Endothelial cell of umbilical vein (primary cell): ENCODE measurements at regions not wholly inside any gene's neighbourhood (a gene's known extent, or its start where the extent isn't known, plus 50 kb on each side); places are given as distances from the start of the nearest gene placed in this dataset.

Source experiments
- BruUV-seq: library from RNA; stranded (reverse); fragments of 400-500 nt; replicated peaks from 2 replicates; lab custom pipeline; 2021; lab: Mats Ljungman, UMichigan
- CTCF ChIA-PET: fragments of 300-600, 350-600 bp; sonication (Branson Sonifier 250); formaldehyde crosslinking; loops from one replicate; lab custom pipeline; 2021; ENCODE audit warnings: antibody characterized with exemption, inconsistent platforms; lab: Charles Lee
- POLR2A ChIA-PET: fragments of 300-600, 350-600 bp; sonication (Branson Sonifier 250); formaldehyde crosslinking; loops from one replicate; lab custom pipeline; 2021; ENCODE audit warnings: antibody characterized with exemption, inconsistent platforms; lab: Charles Lee
- DNase-seq: peaks from one replicate; pipeline ENCODE4 v3.0.0-alpha.2; 2011; ENCODE audit warnings: low read depth, low spot score
- FAIRE-seq: peaks from 2 replicates; lab custom pipeline; 2011; peaks lifted over from hg19 to GRCh38; lab: Jason Lieb, UNC
- H2AFZ ChIP-seq: 2 replicates; pipeline ENCODE4 v1.6.0; 2012; ENCODE audit warnings: low read depth, low read length, control low read depth, inconsistent platforms
- H3K27ac ChIP-seq: 2 replicates; pipeline ENCODE4 v1.5.1; 2011; ENCODE audit warnings: low read depth, mild to moderate bottlenecking, control low read depth, low read length, moderate library complexity; ENCODE audit not compliant: insufficient read depth
- H3K27me3 ChIP-seq, 2 experiments: 2 replicates each; pipeline versions ENCODE4 v1.6.0 to v1.6.1; 2011; ENCODE audit warnings: low read length in 2 of 2, mixed read lengths in 1 of 2; ENCODE audit not compliant: control insufficient read depth in 2 of 2, insufficient read depth in 2 of 2
- H3K36me3 ChIP-seq, 2 experiments: 2 replicates in 1 of 2; 3 replicates in 1 of 2; pipeline ENCODE4 v1.5.1; 2011; ENCODE audit warnings: low read length in 2 of 2, mild to moderate bottlenecking in 1 of 2, moderate library complexity in 1 of 2; ENCODE audit not compliant: control insufficient read depth in 2 of 2, insufficient read depth in 2 of 2; ENCODE audit errors: extremely low read depth in 1 of 2
- H3K4me1 ChIP-seq: 3 replicates; pipeline ENCODE4 v1.5.1; 2011; ENCODE audit warnings: mild to moderate bottlenecking, low read length; ENCODE audit not compliant: control insufficient read depth, insufficient read depth; ENCODE audit errors: extremely low read depth
- H3K4me2 ChIP-seq: 2 replicates; pipeline ENCODE4 v1.6.1; 2011; ENCODE audit warnings: low read length, control low read depth, mixed read lengths; ENCODE audit not compliant: insufficient read depth
- H3K4me3 ChIP-seq, 3 experiments: fragments of 200-600 bp in 1 of 3; sonication (generic), shearing (Covaris generic) in 1 of 3; replicated peaks in 1 of 3; 2 replicates each; pipeline ENCODE4 v1.5.1; 2011 to 2016; ENCODE audit warnings: control low read depth in 3 of 3, low read length in 3 of 3, mild to moderate bottlenecking in 2 of 3, inconsistent platforms in 1 of 3, low read depth in 1 of 3, moderate library complexity in 1 of 3; ENCODE audit not compliant: insufficient read depth in 1 of 3
- H3K79me2 ChIP-seq: 2 replicates; pipeline ENCODE4 v1.6.0; 2012; ENCODE audit warnings: low read length, inconsistent platforms; ENCODE audit not compliant: control insufficient read depth, insufficient read depth
- H3K9ac ChIP-seq: replicated peaks from 2 replicates; pipeline ENCODE3; 2011; ENCODE audit warnings: low read length, control low read depth; ENCODE audit not compliant: insufficient read depth; ENCODE audit errors: extremely low read depth
- H3K9me1 ChIP-seq: replicated peaks from 3 replicates; pipeline ENCODE4 v1.6.0; 2011; ENCODE audit warnings: mild to moderate bottlenecking, low read length; ENCODE audit not compliant: control insufficient read depth, insufficient read depth; ENCODE audit errors: extremely low read depth
- H3K9me3 ChIP-seq: replicated peaks from 2 replicates; pipeline ENCODE4 v1.5.1; 2012; ENCODE audit warnings: low read length, inconsistent platforms; ENCODE audit not compliant: control insufficient read depth, insufficient read depth
- H4K20me1 ChIP-seq: replicated peaks from 2 replicates; pipeline ENCODE3; 2011; ENCODE audit warnings: mild to moderate bottlenecking, low read length; ENCODE audit not compliant: control insufficient read depth, insufficient read depth; ENCODE audit errors: extremely low read depth
- CTCF ChIP-seq, 2 donors: IDR thresholded peaks; 1 replicate in 1 of 2; 2 replicates in 1 of 2; pipeline ENCODE4 v1.5.1; 2011; ENCODE audit warnings: low read length in 2 of 2, mild to moderate bottlenecking in 2 of 2, moderate library complexity in 2 of 2, control low read depth in 1 of 2, inconsistent platforms in 1 of 2, low read depth in 1 of 2; ENCODE audit not compliant: insufficient read depth in 1 of 2; ENCODE audit errors: extremely low read depth in 1 of 2
- EZH2 ChIP-seq: IDR thresholded peaks from 2 replicates; pipeline ENCODE4 v1.6.1; 2012; ENCODE audit warnings: borderline replicate concordance, low read depth, mild to moderate bottlenecking, moderate library complexity, low read length, inconsistent platforms; ENCODE audit not compliant: severe bottlenecking
- FOS ChIP-seq: IDR thresholded peaks from 2 replicates; pipeline ENCODE4 v1.6.1; 2011; ENCODE audit warnings: mild to moderate bottlenecking, low read length, moderate library complexity, borderline replicate concordance; ENCODE audit not compliant: insufficient read depth
- GATA2 ChIP-seq: IDR thresholded peaks from 2 replicates; pipeline ENCODE4 v1.7.0; 2011; ENCODE audit warnings: low read depth, mild to moderate bottlenecking, moderate library complexity, mixed read lengths, low read length; ENCODE audit not compliant: insufficient read length, insufficient read depth
- JUN ChIP-seq: IDR thresholded peaks from 2 replicates; pipeline ENCODE4 v1.6.1; 2011; ENCODE audit warnings: borderline replicate concordance, low read depth; ENCODE audit not compliant: insufficient read length, insufficient read depth
- MAX ChIP-seq: IDR thresholded peaks from 2 replicates; pipeline ENCODE4 v1.6.1; 2011; ENCODE audit not compliant: insufficient read depth, insufficient read length
- MYC ChIP-seq: IDR thresholded peaks from one replicate; pipeline ENCODE4 v1.6.1; 2011; ENCODE audit warnings: mild to moderate bottlenecking, low read depth, low read length
- POLR2A ChIP-seq: IDR thresholded peaks from 2 replicates; pipeline ENCODE4 v1.6.1; 2012; ENCODE audit warnings: low read depth, mild to moderate bottlenecking, control low read depth, low read length
- POLR2AphosphoS5 ChIP-seq: IDR thresholded peaks from 2 replicates; pipeline ENCODE4 v1.6.1; 2012; ENCODE audit warnings: low read depth, mild to moderate bottlenecking, control low read depth, low read length, moderate library complexity; ENCODE audit not compliant: insufficient read depth
- dilution Hi-C: fragments of 300-500 bp; cut with MboI; formaldehyde crosslinking; loops from one replicate; pipeline ENCODE4 v1.15.0; 2019; ENCODE audit warnings: low sequenced_read_pairs; ENCODE audit not compliant: extremely low pct_ligation_motif_present
- intact Hi-C: fragments of 100-400 bp; cut with micrococcal nuclease; formaldehyde crosslinking; loops from one replicate; pipeline ENCODE4 v1.10.0; 2022

GRCh38 chr2:203605302-203605701 lies 70.2 kb upstream of the RAPH1 start:
- H3K4me2 ChIP-seq: no peak overlapping the region
- POLR2A ChIA-PET: no interaction called here
- no peaks in the 10 kb centered on the region for H3K9me1 ChIP-seq
- H3K9me3 ChIP-seq: no peaks in the 10 kb centered on the region
- DNase-seq: peak; percentile 14
- H4K20me1 ChIP-seq: no peaks in the 10 kb centered on the region
- CTCF ChIA-PET: no interaction called here
- no peak overlapping the region for H3K9ac ChIP-seq
- no peak for TF ChIP-seq POLR2A
- TF ChIP-seq FOS: no peak
- TF ChIP-seq CTCF (IDR thresholded peaks at IDR 0.05; ENCODE audit: extremely low read depth in 1 of 2, insufficient read depth in 1 of 2, low read depth in 1 of 2, low read length in 2 of 2): no peak
- no peak for TF ChIP-seq MAX
- no peak for TF ChIP-seq GATA2
- TF ChIP-seq POLR2AphosphoS5: no peak
- TF ChIP-seq MYC: no peak
- TF ChIP-seq JUN: no peak
- TF ChIP-seq EZH2: no peak
- intact Hi-C loops: no loop called here
- dilution Hi-C loops: no loop called here
- H3K27ac ChIP-seq: no peak overlapping the region
- H3K79me2 ChIP-seq: no peaks in the 10 kb centered on the region
- H3K4me1 ChIP-seq: no peaks in the 10 kb centered on the region
- H3K4me3 ChIP-seq: no peak overlapping the region
- BruUV-seq: no TSS peak
- no peaks in the 10 kb centered on the region for H3K27me3 ChIP-seq
- H3K36me3 ChIP-seq: no peaks in the 10 kb centered on the region
- H2AFZ ChIP-seq: no peak overlapping the region
- FAIRE-seq: peak; percentile 57
